GM19467 (cell line): ENCODE measurements at regions not wholly inside any gene's neighbourhood (a gene's known extent, or its start where the extent isn't known, plus 50 kb on each side); places are given as distances from the start of the nearest gene placed in this dataset.

Source experiments
- ATAC-seq: cut with Tn5 transposase; IDR thresholded peaks from one replicate; pipeline ENCODE4 v1.9.1; 2021; ENCODE audit warnings: mild to moderate bottlenecking, moderate library complexity; ENCODE audit not compliant: unreplicated experiment

- ATAC-seq, result peak; percentile 71
Observed at GRCh38 chr3:35500641-35501350, 138.5 kb upstream of the ARPP21 start.

GRCh38 chr3:35502699-35503098 is 136.6 kb upstream of the ARPP21 start:
- no peak for ATAC-seq

- ATAC-seq, result no peak
Observed at GRCh38 chr3:35505181-35505580, 134.1 kb upstream of the ARPP21 start.

- ATAC-seq, result no peak
Observed at GRCh38 chr3:35505772-35506171, 133.6 kb upstream of the ARPP21 start.

- no peak for ATAC-seq
Observed at GRCh38 chr3:35519936-35520335, 119.4 kb upstream of the ARPP21 start.

- no peak for ATAC-seq
Observed at GRCh38 chr3:35521196-35521595, 118.1 kb upstream of the ARPP21 start.

- ATAC-seq, result no peak
Observed at GRCh38 chr3:35522450-35522849, 116.9 kb upstream of the ARPP21 start.

- no peak for ATAC-seq
Observed at GRCh38 chr3:35523074-35523473, 116.3 kb upstream of the ARPP21 start.

GRCh38 chr3:35523838-35524237 is 115.5 kb upstream of the ARPP21 start:
- no peak for ATAC-seq

GRCh38 chr3:35524856-35525255 is 114.5 kb upstream of the ARPP21 start:
- ATAC-seq, result no peak

GRCh38 chr3:35528728-35529127 is 110.6 kb upstream of the ARPP21 start:
- no peak for ATAC-seq

GRCh38 chr3:35529337-35529736 is 110.0 kb upstream of the ARPP21 start:
- no peak for ATAC-seq

- no peak for ATAC-seq
Observed at GRCh38 chr3:35537265-35537664, 102.1 kb upstream of the ARPP21 start.

GRCh38 chr3:35544976-35545375 is 94.3 kb upstream of the ARPP21 start:
- no peak for ATAC-seq

- ATAC-seq, result no peak
Observed at GRCh38 chr3:35549690-35550089, 89.6 kb upstream of the ARPP21 start.

GRCh38 chr3:35562141-35562540 is 77.2 kb upstream of the ARPP21 start:
- no peak for ATAC-seq

GRCh38 chr3:35565048-35565447 is 74.3 kb upstream of the ARPP21 start:
- ATAC-seq, result no peak
